ENCODE measurements at regions not wholly inside any gene's neighbourhood (a gene's known extent, or its start where the extent isn't known, plus 50 kb on each side); places are given as distances from the start of the nearest gene placed in this dataset.

- no peaks in the 10 kb centered on the region for H3K36me3 Mint-ChIP-seq (ENCODE audit: low read depth)
- Histone ChIP-seq H3K36me3 (ENCODE audit: insufficient read depth, low read length) (no peaks in the 10 kb centered on the region), H3K27ac (ENCODE audit: low read depth in 1 of 2, low read length in 2 of 2) (no peak overlapping the region), H3K9me3 (ENCODE audit: control insufficient read depth in 1 of 2, insufficient read depth in 1 of 2, low read length in 2 of 2) (no peaks in the 10 kb centered on the region), H3K4me1 (ENCODE audit: insufficient read depth, low read length) (no peaks in the 10 kb centered on the region), H3K27me3 (ENCODE audit: control insufficient read depth in 1 of 2, insufficient read depth in 2 of 2, low read length in 2 of 2) (no peaks in the 10 kb centered on the region), H3K4me3 (ENCODE audit: low read length) (no peak overlapping the region)
- TF ChIP-seq CTCF (IDR thresholded peaks at IDR 0.05), result no peak
- ATAC-seq (ENCODE audit: poor library complexity) (no peak), DNase-seq (no peak)
- intact Hi-C loops (cut with DNase I, micrococcal nuclease), result loop anchor here in 1 of 2 experiments (10.0 kb wide), 1 partner anchor 526 kb away; no protein-coding TSS in a partner anchor
- H3K4me3 Mint-ChIP-seq, result no peak overlapping the region
- ChIA-PET POLR2A (no interaction called here), CTCF (interaction anchor here (1.0 to 4.1 kb wide), 2 partner anchors 9 to 10 kb away, joined by 3 to 22 read pairs; no protein-coding TSS in a partner anchor)
- H3K27me3 Mint-ChIP-seq, result no peaks in the 10 kb centered on the region
- H3K9me3 Mint-ChIP-seq, result no peaks in the 10 kb centered on the region
- no peak overlapping the region for H3K27ac Mint-ChIP-seq
- H3K4me1 Mint-ChIP-seq (ENCODE audit: low read depth), result peaks cover 6% of the 10 kb centered on the region
Measured at GRCh38 chr13:31918707-31919106, 112.9 kb upstream of the FRY start.

GRCh38 chr13:31919241-31919640 is 112.3 kb upstream of the FRY start:
- intact Hi-C loops (cut with DNase I, micrococcal nuclease), result loop anchor here in 1 of 2 experiments (10.0 kb wide), 1 partner anchor 526 kb away; no protein-coding TSS in a partner anchor
- H3K4me1 ChIP-seq (ENCODE audit: insufficient read depth, low read length), result no peaks in the 10 kb centered on the region
- ChIA-PET POLR2A (interaction anchor here (1.2 kb wide), 1 partner anchor 12 kb away, joined by 3 read pairs; no protein-coding TSS in a partner anchor), CTCF (interaction anchor here (1.0 to 4.1 kb wide), 2 partner anchors 9 kb away, joined by 3 to 22 read pairs; no protein-coding TSS in a partner anchor)
- no peaks in the 10 kb centered on the region for H3K36me3 Mint-ChIP-seq (ENCODE audit: low read depth)
- no peaks in the 10 kb centered on the region for H3K27me3 Mint-ChIP-seq
- H3K4me3 Mint-ChIP-seq, result no peak overlapping the region
- no peak overlapping the region for H3K4me3 ChIP-seq (ENCODE audit: low read length)
- ATAC-seq (ENCODE audit: poor library complexity), result no peak
- H3K9me3 Mint-ChIP-seq, result no peaks in the 10 kb centered on the region
- H3K4me1 Mint-ChIP-seq (ENCODE audit: low read depth), result peaks cover 6% of the 10 kb centered on the region
- no peak overlapping the region for H3K27ac ChIP-seq (ENCODE audit: low read depth in 1 of 2, low read length in 2 of 2)
- no peaks in the 10 kb centered on the region for H3K27me3 ChIP-seq (ENCODE audit: control insufficient read depth in 1 of 2, insufficient read depth in 2 of 2, low read length in 2 of 2)
- no peaks in the 10 kb centered on the region for H3K36me3 ChIP-seq (ENCODE audit: insufficient read depth, low read length)
- no peak overlapping the region for H3K27ac Mint-ChIP-seq
- no peak for TF ChIP-seq CTCF (IDR thresholded peaks at IDR 0.05)
- no peaks in the 10 kb centered on the region for H3K9me3 ChIP-seq (ENCODE audit: control insufficient read depth in 1 of 2, insufficient read depth in 1 of 2, low read length in 2 of 2)
- no peak for DNase-seq

GRCh38 chr13:31919971-31920726 is 111.4 kb upstream of the FRY start:
- ChIA-PET CTCF (interaction anchor here (4.1 kb wide), 1 partner anchor 10 kb away, joined by 22 read pairs; no protein-coding TSS in a partner anchor), POLR2A (interaction anchor here (1.2 kb wide), 1 partner anchor 11 kb away, joined by 3 read pairs; no protein-coding TSS in a partner anchor)
- H3K27ac Mint-ChIP-seq, result peak overlapping the region; percentile 55
- no peak for TF ChIP-seq CTCF (IDR thresholded peaks at IDR 0.05)
- no peaks in the 10 kb centered on the region for H3K36me3 Mint-ChIP-seq (ENCODE audit: low read depth)
- intact Hi-C loops (cut with DNase I, micrococcal nuclease), result loop anchor here in 1 of 2 experiments (10.0 kb wide), 1 partner anchor 525 kb away; no protein-coding TSS in a partner anchor
- ATAC-seq (ENCODE audit: poor library complexity), result no peak
- Histone ChIP-seq H3K36me3 (ENCODE audit: insufficient read depth, low read length) (no peaks in the 10 kb centered on the region), H3K4me1 (ENCODE audit: insufficient read depth, low read length) (no peaks in the 10 kb centered on the region), H3K9me3 (ENCODE audit: control insufficient read depth in 1 of 2, insufficient read depth in 1 of 2, low read length in 2 of 2) (no peaks in the 10 kb centered on the region), H3K27me3 (ENCODE audit: control insufficient read depth in 1 of 2, insufficient read depth in 2 of 2, low read length in 2 of 2) (no peaks in the 10 kb centered on the region), H3K27ac (ENCODE audit: low read depth in 1 of 2, low read length in 2 of 2) (no peak overlapping the region), H3K4me3 (ENCODE audit: low read length) (no peak overlapping the region)
- H3K27me3 Mint-ChIP-seq, result no peaks in the 10 kb centered on the region
- H3K4me3 Mint-ChIP-seq, result no peak overlapping the region
- no peaks in the 10 kb centered on the region for H3K9me3 Mint-ChIP-seq
- DNase-seq, result no peak
- H3K4me1 Mint-ChIP-seq (ENCODE audit: low read depth), result peaks cover 6% of the 10 kb centered on the region

All from CD4-positive, alpha-beta T cell (primary cell).